ENCODE measurements at regions not wholly inside any gene's neighbourhood (a gene's known extent, or its start where the extent isn't known, plus 50 kb on each side); places are given as distances from the start of the nearest gene placed in this dataset.

GRCh38 chr7:68509054-68509453, 1089.2 kb upstream of the AUTS2 start:
- no peak overlapping the region for H3K4me3 ChIP-seq (ENCODE audit: low read depth in 1 of 3, low read length in 3 of 3)
- 84% methylated on average over 3 of the region's 3 CpGs for WGBS
- no peaks in the 10 kb centered on the region for H3K4me1 ChIP-seq (ENCODE audit: control insufficient read depth in 4 of 4, insufficient read depth in 4 of 4, low read length in 3 of 4)
- H3K9ac ChIP-seq (ENCODE audit: low read depth in 1 of 2, low read length in 2 of 2) = no peak overlapping the region
- peaks cover 2 to 19% (median 15%) of the 10 kb centered on the region in 4 donors for H3K9me3 ChIP-seq (ENCODE audit: control insufficient read depth in 4 of 4, low read length in 3 of 4)
- no peaks in the 10 kb centered on the region for H3K27me3 ChIP-seq (ENCODE audit: control insufficient read depth in 4 of 4, insufficient read depth in 4 of 4, low read length in 3 of 4)
- no peaks in the 10 kb centered on the region for H3K36me3 ChIP-seq (ENCODE audit: control insufficient read depth in 4 of 4, insufficient read depth in 3 of 4, low read depth in 1 of 4, low read length in 3 of 4)
- no peak overlapping the region for H3K27ac ChIP-seq (ENCODE audit: low read depth in 1 of 2, low read length in 2 of 2)
- DNase-seq (ENCODE audit: low spot score) = no peak
- TF ChIP-seq ZBTB33 (IDR thresholded peaks at IDR 0.05) (no peak), RXRA (IDR thresholded peaks at IDR 0.05) (no peak), HNF4A (conservative IDR thresholded peaks at IDR 0.05) (no peak), SP1 (IDR thresholded peaks at IDR 0.05) (no peak), YY1 (IDR thresholded peaks at IDR 0.05) (no peak), RAD21 (IDR thresholded peaks at IDR 0.05) (no peak), NR2F2 (IDR thresholded peaks at IDR 0.05) (no peak), TAF1 (conservative IDR thresholded peaks at IDR 0.05) (no peak), JUND (IDR thresholded peaks at IDR 0.05) (no peak)
- TF ChIP-seq, protein P1, sequence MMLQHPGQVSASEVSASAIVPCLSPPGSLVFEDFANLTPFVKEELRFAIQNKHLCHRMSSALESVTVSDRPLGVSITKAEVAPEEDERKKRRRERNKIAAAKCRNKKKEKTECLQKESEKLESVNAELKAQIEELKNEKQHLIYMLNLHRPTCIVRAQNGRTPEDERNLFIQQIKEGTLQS (IDR thresholded peaks at IDR 0.05) = no peak
- TF ChIP-seq, protein P2, sequence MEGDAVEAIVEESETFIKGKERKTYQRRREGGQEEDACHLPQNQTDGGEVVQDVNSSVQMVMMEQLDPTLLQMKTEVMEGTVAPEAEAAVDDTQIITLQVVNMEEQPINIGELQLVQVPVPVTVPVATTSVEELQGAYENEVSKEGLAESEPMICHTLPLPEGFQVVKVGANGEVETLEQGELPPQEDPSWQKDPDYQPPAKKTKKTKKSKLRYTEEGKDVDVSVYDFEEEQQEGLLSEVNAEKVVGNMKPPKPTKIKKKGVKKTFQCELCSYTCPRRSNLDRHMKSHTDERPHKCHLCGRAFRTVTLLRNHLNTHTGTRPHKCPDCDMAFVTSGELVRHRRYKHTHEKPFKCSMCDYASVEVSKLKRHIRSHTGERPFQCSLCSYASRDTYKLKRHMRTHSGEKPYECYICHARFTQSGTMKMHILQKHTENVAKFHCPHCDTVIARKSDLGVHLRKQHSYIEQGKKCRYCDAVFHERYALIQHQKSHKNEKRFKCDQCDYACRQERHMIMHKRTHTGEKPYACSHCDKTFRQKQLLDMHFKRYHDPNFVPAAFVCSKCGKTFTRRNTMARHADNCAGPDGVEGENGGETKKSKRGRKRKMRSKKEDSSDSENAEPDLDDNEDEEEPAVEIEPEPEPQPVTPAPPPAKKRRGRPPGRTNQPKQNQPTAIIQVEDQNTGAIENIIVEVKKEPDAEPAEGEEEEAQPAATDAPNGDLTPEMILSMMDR (IDR thresholded peaks at IDR 0.05; ENCODE audit: low read depth, low read length, missing input control) = no peak
- TF ChIP-seq, protein P3, sequence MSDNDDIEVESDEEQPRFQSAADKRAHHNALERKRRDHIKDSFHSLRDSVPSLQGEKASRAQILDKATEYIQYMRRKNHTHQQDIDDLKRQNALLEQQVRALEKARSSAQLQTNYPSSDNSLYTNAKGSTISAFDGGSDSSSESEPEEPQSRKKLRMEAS (IDR thresholded peaks at IDR 0.05) = no peak
- TF ChIP-seq, protein P4, sequence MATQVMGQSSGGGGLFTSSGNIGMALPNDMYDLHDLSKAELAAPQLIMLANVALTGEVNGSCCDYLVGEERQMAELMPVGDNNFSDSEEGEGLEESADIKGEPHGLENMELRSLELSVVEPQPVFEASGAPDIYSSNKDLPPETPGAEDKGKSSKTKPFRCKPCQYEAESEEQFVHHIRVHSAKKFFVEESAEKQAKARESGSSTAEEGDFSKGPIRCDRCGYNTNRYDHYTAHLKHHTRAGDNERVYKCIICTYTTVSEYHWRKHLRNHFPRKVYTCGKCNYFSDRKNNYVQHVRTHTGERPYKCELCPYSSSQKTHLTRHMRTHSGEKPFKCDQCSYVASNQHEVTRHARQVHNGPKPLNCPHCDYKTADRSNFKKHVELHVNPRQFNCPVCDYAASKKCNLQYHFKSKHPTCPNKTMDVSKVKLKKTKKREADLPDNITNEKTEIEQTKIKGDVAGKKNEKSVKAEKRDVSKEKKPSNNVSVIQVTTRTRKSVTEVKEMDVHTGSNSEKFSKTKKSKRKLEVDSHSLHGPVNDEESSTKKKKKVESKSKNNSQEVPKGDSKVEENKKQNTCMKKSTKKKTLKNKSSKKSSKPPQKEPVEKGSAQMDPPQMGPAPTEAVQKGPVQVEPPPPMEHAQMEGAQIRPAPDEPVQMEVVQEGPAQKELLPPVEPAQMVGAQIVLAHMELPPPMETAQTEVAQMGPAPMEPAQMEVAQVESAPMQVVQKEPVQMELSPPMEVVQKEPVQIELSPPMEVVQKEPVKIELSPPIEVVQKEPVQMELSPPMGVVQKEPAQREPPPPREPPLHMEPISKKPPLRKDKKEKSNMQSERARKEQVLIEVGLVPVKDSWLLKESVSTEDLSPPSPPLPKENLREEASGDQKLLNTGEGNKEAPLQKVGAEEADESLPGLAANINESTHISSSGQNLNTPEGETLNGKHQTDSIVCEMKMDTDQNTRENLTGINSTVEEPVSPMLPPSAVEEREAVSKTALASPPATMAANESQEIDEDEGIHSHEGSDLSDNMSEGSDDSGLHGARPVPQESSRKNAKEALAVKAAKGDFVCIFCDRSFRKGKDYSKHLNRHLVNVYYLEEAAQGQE (IDR thresholded peaks at IDR 0.05) = no peak

DNA sequence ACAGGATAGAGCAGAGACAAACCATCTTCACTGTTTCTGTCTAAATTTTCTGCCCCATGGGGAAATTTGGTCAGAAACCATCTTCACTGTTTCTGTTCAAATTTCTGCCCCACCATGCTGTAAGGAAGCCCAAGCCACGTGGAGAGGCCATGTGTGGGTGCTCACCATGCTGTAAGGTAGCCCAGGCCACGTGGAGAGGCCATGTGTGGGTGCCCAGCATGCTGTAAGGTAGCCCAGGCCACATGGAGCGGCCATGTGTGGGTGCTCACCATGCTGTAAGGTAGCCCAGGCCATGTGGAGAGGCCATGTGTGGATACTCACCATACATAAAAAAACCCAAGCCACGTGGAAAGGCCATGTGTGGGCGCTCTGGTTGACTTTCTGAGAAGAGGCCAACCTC, 1088.7 kb upstream of the AUTS2 start:
- no peaks in the 10 kb centered on the region for H3K4me1 ChIP-seq (ENCODE audit: control insufficient read depth in 4 of 4, insufficient read depth in 4 of 4, low read length in 3 of 4)
- 62% methylated on average over 5 of the region's 5 CpGs for WGBS
- H3K9me3 ChIP-seq (ENCODE audit: control insufficient read depth in 4 of 4, low read length in 3 of 4) = peaks cover 2 to 19% (median 15%) of the 10 kb centered on the region in 4 donors
- H3K27me3 ChIP-seq (ENCODE audit: control insufficient read depth in 4 of 4, insufficient read depth in 4 of 4, low read length in 3 of 4) = no peaks in the 10 kb centered on the region
- no peak overlapping the region for H3K27ac ChIP-seq (ENCODE audit: low read depth in 1 of 2, low read length in 2 of 2)
- no peak for DNase-seq (ENCODE audit: low spot score)
- H3K36me3 ChIP-seq (ENCODE audit: control insufficient read depth in 4 of 4, insufficient read depth in 3 of 4, low read depth in 1 of 4, low read length in 3 of 4) = no peaks in the 10 kb centered on the region
- no peak overlapping the region for H3K4me3 ChIP-seq (ENCODE audit: low read depth in 1 of 3, low read length in 3 of 3)
- no peak for TF ChIP-seq GABPA (IDR thresholded peaks at IDR 0.05 in 1 of 2, conservative IDR thresholded peaks at IDR 0.05 in 1 of 2)
- TF ChIP-seq, protein P1 (IDR thresholded peaks at IDR 0.05) = no peak
- H3K9ac ChIP-seq (ENCODE audit: low read depth in 1 of 2, low read length in 2 of 2) = no peak overlapping the region
